ENCODE measurements at regions not wholly inside any gene's neighbourhood (a gene's known extent, or its start where the extent isn't known, plus 50 kb on each side); places are given as distances from the start of the nearest gene placed in this dataset.
"Not testable (repeated sequence)": the region's sequence is repeated elsewhere in the genome, so short reads cannot be mapped to it uniquely, and the experiment has no call there.

GRCh38 chr2:12486205-12487118 is 230.3 kb upstream of the TRIB2 start:
- no peak for DNase-seq

GRCh38 chr2:12487253-12488004 is 229.3 kb upstream of the TRIB2 start:
- DNase-seq, result no peak

- DNase-seq, result no peak
Observed at GRCh38 chr2:12488352-12489318, 228.1 kb upstream of the TRIB2 start.

GRCh38 chr2:12490641-12491040 is 226.1 kb upstream of the TRIB2 start:
- DNase-seq, result no peak

- DNase-seq, result not testable (repeated sequence)
Observed at GRCh38 chr2:12492360-12492759, 224.4 kb upstream of the TRIB2 start.

GRCh38 chr2:12493031-12493513 is 223.7 kb upstream of the TRIB2 start:
- no peak for DNase-seq

- DNase-seq, result no peak
Observed at GRCh38 chr2:12495247-12495868, 221.4 kb upstream of the TRIB2 start.

GRCh38 chr2:12498286-12498685 is 218.4 kb upstream of the TRIB2 start:
- no peak for DNase-seq

GRCh38 chr2:12498704-12499103 is 218.0 kb upstream of the TRIB2 start:
- DNase-seq, result no peak

GRCh38 chr2:12500899-12501298 is 215.8 kb upstream of the TRIB2 start:
- no peak for DNase-seq

GRCh38 chr2:12501469-12502158 is 215.1 kb upstream of the TRIB2 start:
- no peak for DNase-seq

- no peak for DNase-seq
Observed at GRCh38 chr2:12502759-12503158, 214.0 kb upstream of the TRIB2 start.

- no peak for DNase-seq
Observed at GRCh38 chr2:12504443-12504842, 212.3 kb upstream of the TRIB2 start.

GRCh38 chr2:12506846-12507245 is 209.9 kb upstream of the TRIB2 start:
- no peak for DNase-seq

GRCh38 chr2:12507295-12507694 is 209.4 kb upstream of the TRIB2 start:
- DNase-seq, result peak; percentile 98

GRCh38 chr2:12510070-12510469 is 206.7 kb upstream of the TRIB2 start:
- DNase-seq, result no peak

- no peak for DNase-seq
Observed at GRCh38 chr2:12513339-12513738, 203.4 kb upstream of the TRIB2 start.

- DNase-seq, result no peak
Observed at GRCh38 chr2:12514168-12514567, 202.6 kb upstream of the TRIB2 start.

GRCh38 chr2:12514631-12515437 is 201.9 kb upstream of the TRIB2 start:
- no peak for DNase-seq

- no peak for DNase-seq
Observed at GRCh38 chr2:12515871-12516270, 200.9 kb upstream of the TRIB2 start.

All from DMS79 (cell line).